ENCODE measurements at regions not wholly inside any gene's neighbourhood (a gene's known extent, or its start where the extent isn't known, plus 50 kb on each side); places are given as distances from the start of the nearest gene placed in this dataset.
A peak's percentile ranks its signal among the peaks of the same experiment; 100 is the strongest.

DNA sequence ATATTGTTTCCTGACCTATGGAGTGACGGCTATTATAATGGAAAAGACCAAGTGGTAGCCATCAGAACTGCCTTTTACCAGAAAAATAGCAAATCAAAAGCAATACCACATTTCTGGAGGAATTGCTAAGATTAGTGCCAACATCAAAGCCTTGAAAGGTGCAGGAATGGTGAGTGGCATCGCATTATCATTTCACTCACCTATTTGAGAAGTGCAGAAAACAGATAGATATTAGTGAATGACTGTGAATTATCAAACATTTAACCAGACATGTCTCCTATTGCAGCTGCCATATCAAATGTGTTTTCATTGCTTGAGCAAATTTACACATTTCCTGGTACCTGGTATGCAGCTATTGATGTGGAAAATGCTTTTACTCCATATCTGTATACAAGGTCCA is 1638.1 kb upstream of the PABPC4L start:
- DNase-seq (ENCODE audit: low spot score) = no peak
- Mint-ChIP-seq H3K36me3 (no peaks in the 10 kb centered on the region), H3K4me1 (peaks cover 14% of the 10 kb centered on the region), H3K27me3 (ENCODE audit: insufficient read depth, low read depth) (no peaks in the 10 kb centered on the region), H3K27ac (no peak overlapping the region), H3K9me3 (no peaks in the 10 kb centered on the region), H3K4me3 (no peak overlapping the region)
- no peak overlapping the region for H3K4me2 ChIP-seq
- no peak overlapping the region for H3K9ac ChIP-seq
- H3K9me3 ChIP-seq (ENCODE audit: low read depth) = no peaks in the 10 kb centered on the region
- H3K27me3 ChIP-seq = no peaks in the 10 kb centered on the region
- H2AFZ ChIP-seq (replicated peaks) = no peak overlapping the region
- H4K20me1 ChIP-seq (ENCODE audit: low read depth) = no peaks in the 10 kb centered on the region
- TF ChIP-seq, protein P1, sequence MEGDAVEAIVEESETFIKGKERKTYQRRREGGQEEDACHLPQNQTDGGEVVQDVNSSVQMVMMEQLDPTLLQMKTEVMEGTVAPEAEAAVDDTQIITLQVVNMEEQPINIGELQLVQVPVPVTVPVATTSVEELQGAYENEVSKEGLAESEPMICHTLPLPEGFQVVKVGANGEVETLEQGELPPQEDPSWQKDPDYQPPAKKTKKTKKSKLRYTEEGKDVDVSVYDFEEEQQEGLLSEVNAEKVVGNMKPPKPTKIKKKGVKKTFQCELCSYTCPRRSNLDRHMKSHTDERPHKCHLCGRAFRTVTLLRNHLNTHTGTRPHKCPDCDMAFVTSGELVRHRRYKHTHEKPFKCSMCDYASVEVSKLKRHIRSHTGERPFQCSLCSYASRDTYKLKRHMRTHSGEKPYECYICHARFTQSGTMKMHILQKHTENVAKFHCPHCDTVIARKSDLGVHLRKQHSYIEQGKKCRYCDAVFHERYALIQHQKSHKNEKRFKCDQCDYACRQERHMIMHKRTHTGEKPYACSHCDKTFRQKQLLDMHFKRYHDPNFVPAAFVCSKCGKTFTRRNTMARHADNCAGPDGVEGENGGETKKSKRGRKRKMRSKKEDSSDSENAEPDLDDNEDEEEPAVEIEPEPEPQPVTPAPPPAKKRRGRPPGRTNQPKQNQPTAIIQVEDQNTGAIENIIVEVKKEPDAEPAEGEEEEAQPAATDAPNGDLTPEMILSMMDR (IDR thresholded peaks at IDR 0.05) = no peak
- no peak overlapping the region for H3K4me3 ChIP-seq
- no peak overlapping the region for H3K27ac ChIP-seq
- no peaks in the 10 kb centered on the region for H3K79me2 ChIP-seq (ENCODE audit: low read depth)
- H3K36me3 ChIP-seq = no peaks in the 10 kb centered on the region
- no peaks in the 10 kb centered on the region for H3F3A ChIP-seq (ENCODE audit: low read depth)
- H3K4me1 ChIP-seq = no peaks in the 10 kb centered on the region

DNA sequence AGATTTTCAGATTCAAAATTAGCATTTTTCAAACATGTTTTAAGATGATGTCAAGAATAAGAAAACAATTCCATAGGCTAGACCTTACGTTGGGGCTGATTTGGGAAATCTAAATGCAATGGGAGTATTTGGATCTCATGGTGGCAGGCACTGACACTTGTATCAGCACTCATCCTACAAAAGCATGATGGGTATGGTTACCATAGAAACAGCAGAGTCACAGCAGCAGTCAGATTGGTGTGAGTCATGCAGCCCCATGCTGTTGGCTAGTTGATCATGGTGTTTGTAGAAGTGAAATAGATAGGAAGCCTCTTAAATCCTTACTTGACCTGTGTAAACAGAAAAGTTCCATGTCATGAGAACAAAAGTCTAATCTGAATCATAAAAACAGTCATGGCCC is 1637.3 kb upstream of the PABPC4L start:
- Histone ChIP-seq H3K9ac (no peak overlapping the region), H2AFZ (replicated peaks) (no peak overlapping the region), H3K4me3 (no peak overlapping the region), H3K27ac (no peak overlapping the region), H3K79me2 (ENCODE audit: low read depth) (no peaks in the 10 kb centered on the region), H3F3A (ENCODE audit: low read depth) (no peaks in the 10 kb centered on the region), H4K20me1 (ENCODE audit: low read depth) (no peaks in the 10 kb centered on the region), H3K4me2 (no peak overlapping the region), H3K4me1 (no peaks in the 10 kb centered on the region), H3K36me3 (no peaks in the 10 kb centered on the region), H3K27me3 (no peaks in the 10 kb centered on the region), H3K9me3 (ENCODE audit: low read depth) (no peaks in the 10 kb centered on the region)
- TF ChIP-seq EZH2 (IDR thresholded peaks at IDR 0.05) (no peak), EZH2phosphoT487 (IDR thresholded peaks at IDR 0.05) (no peak)
- TF ChIP-seq, protein P1 (IDR thresholded peaks at IDR 0.05) = no peak
- no peaks in the 10 kb centered on the region for H3K36me3 Mint-ChIP-seq
- no peaks in the 10 kb centered on the region for H3K9me3 Mint-ChIP-seq
- peaks cover 14% of the 10 kb centered on the region for H3K4me1 Mint-ChIP-seq
- no peak overlapping the region for H3K4me3 Mint-ChIP-seq
- DNase-seq (ENCODE audit: low spot score) = peak; percentile 15
- H3K27ac Mint-ChIP-seq = peak overlapping the region; percentile 26
- no peaks in the 10 kb centered on the region for H3K27me3 Mint-ChIP-seq (ENCODE audit: insufficient read depth, low read depth)

DNA sequence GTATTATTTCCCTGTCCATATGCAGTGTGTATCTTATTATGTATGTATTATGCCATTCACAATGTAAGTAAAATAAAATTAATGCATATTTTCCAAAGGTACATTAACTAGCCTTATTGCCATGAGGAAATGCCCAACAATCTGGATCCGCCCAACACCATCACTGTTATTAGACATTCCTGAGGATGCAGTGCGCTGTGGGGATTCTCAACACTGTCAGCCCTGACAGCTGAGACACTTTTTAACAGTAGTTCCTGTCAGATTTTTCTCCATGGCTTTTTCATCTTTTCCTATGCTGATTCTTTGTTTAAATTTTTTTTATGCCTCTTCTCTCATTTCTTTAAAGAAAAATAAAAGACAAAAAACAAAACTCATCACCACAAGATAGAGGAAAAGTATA is 1632.9 kb upstream of the PABPC4L start:
- no peaks in the 10 kb centered on the region for H3K9me3 ChIP-seq (ENCODE audit: low read depth)
- H3K4me3 Mint-ChIP-seq = no peak overlapping the region
- H3K36me3 ChIP-seq = no peaks in the 10 kb centered on the region
- H2AFZ ChIP-seq (replicated peaks) = no peak overlapping the region
- no peak overlapping the region for H3K9ac ChIP-seq
- no peak for DNase-seq (ENCODE audit: low spot score)
- no peaks in the 10 kb centered on the region for H3K4me1 ChIP-seq
- H3K27ac ChIP-seq = no peak overlapping the region
- H3K4me3 ChIP-seq = no peak overlapping the region
- no peaks in the 10 kb centered on the region for H3K36me3 Mint-ChIP-seq
- no peak overlapping the region for H3K27ac Mint-ChIP-seq
- H3K4me2 ChIP-seq = no peak overlapping the region
- H3K9me3 Mint-ChIP-seq = no peaks in the 10 kb centered on the region
- H3K27me3 Mint-ChIP-seq (ENCODE audit: insufficient read depth, low read depth) = no peaks in the 10 kb centered on the region
- no peaks in the 10 kb centered on the region for H3F3A ChIP-seq (ENCODE audit: low read depth)
- no peak for TF ChIP-seq EZH2 (IDR thresholded peaks at IDR 0.05)
- TF ChIP-seq, protein P1 (IDR thresholded peaks at IDR 0.05) = no peak
- H3K79me2 ChIP-seq (ENCODE audit: low read depth) = no peaks in the 10 kb centered on the region
- H4K20me1 ChIP-seq (ENCODE audit: low read depth) = no peaks in the 10 kb centered on the region
- no peaks in the 10 kb centered on the region for H3K27me3 ChIP-seq
- H3K4me1 Mint-ChIP-seq = peaks cover 13% of the 10 kb centered on the region

DNA sequence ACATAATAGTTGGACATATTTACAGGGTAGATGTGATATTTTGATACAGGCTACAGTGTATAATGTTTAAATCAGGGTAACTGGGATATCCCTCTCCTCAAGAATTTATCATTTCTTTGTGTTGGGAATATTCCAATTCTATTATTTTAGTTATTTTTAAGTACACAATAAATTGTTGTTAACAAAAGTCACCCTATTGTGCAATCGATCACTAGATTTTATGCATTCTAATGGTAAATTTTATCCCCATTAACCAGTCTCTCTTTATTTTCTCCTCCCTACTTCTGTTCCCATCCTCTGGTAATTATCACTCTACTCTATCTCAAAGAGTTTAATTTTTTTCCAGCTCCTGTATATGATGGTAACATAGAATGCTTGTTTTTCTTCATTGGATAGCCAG is 1631.9 kb upstream of the PABPC4L start:
- no peak overlapping the region for H2AFZ ChIP-seq (replicated peaks)
- no peak overlapping the region for H3K27ac ChIP-seq
- no peaks in the 10 kb centered on the region for H3K36me3 Mint-ChIP-seq
- no peaks in the 10 kb centered on the region for H3K9me3 Mint-ChIP-seq
- H3K27me3 ChIP-seq = no peaks in the 10 kb centered on the region
- no peaks in the 10 kb centered on the region for H4K20me1 ChIP-seq (ENCODE audit: low read depth)
- no peak overlapping the region for H3K4me3 ChIP-seq
- no peaks in the 10 kb centered on the region for H3K79me2 ChIP-seq (ENCODE audit: low read depth)
- no peaks in the 10 kb centered on the region for H3K36me3 ChIP-seq
- no peaks in the 10 kb centered on the region for H3K4me1 ChIP-seq
- no peak overlapping the region for H3K27ac Mint-ChIP-seq
- H3F3A ChIP-seq (ENCODE audit: low read depth) = no peaks in the 10 kb centered on the region
- no peak overlapping the region for H3K9ac ChIP-seq
- no peaks in the 10 kb centered on the region for H3K9me3 ChIP-seq (ENCODE audit: low read depth)
- H3K4me1 Mint-ChIP-seq = peaks cover 3% of the 10 kb centered on the region
- H3K4me2 ChIP-seq = no peak overlapping the region
- H3K27me3 Mint-ChIP-seq (ENCODE audit: insufficient read depth, low read depth) = no peaks in the 10 kb centered on the region
- no peak overlapping the region for H3K4me3 Mint-ChIP-seq
- DNase-seq (ENCODE audit: low spot score) = no peak
- TF ChIP-seq EZH2phosphoT487 (IDR thresholded peaks at IDR 0.05) (no peak), EZH2 (IDR thresholded peaks at IDR 0.05) (no peak)
- TF ChIP-seq, protein P1 (IDR thresholded peaks at IDR 0.05) = no peak
